PC-3 (cell line): ENCODE measurements at regions not wholly inside any gene's neighbourhood (a gene's known extent, or its start where the extent isn't known, plus 50 kb on each side); places are given as distances from the start of the nearest gene placed in this dataset.

Experiments used
- ATAC-seq: fragments of 200-7000 bp; cut with Tn5 transposase; 2 replicates; pipeline ENCODE4 v1.9.1; 2020; ENCODE audit warnings: mild to moderate bottlenecking, moderate library complexity
- BruUV-seq: library from RNA; stranded (reverse); fragments of 400-500 nt; replicated peaks from 2 replicates; lab custom pipeline; 2021; lab: Mats Ljungman, UMichigan
- CTCF ChIA-PET: fragments of 300-600 bp; sonication (Branson Sonifier 250); formaldehyde crosslinking; loops from one replicate; lab custom pipeline; 2022; ENCODE audit warnings: antibody characterized with exemption; lab: Charles Lee
- POLR2A ChIA-PET: fragments of 300-600 bp; sonication (Branson Sonifier 250); formaldehyde crosslinking; loops from one replicate; lab custom pipeline; 2022; ENCODE audit warnings: antibody characterized with exemption; ENCODE audit not compliant: unreplicated experiment; lab: Charles Lee
- DNase-seq: peaks from one replicate; pipeline ENCODE4 v3.0.0-alpha.2; 2015
- H2AFZ ChIP-seq: fragments of 300-600 bp; sonication (generic); 2 replicates; pipeline ENCODE4 v1.6.0; 2016; ENCODE audit warnings: antibody characterized with exemption, low read length
- H3F3A ChIP-seq: fragments of 300-600 bp; sonication (generic); one replicate; pipeline ENCODE4 v1.6.0; 2017; ENCODE audit warnings: antibody characterized with exemption, low read length, control low read depth, mild to moderate bottlenecking; ENCODE audit not compliant: unreplicated experiment
- H3K27ac ChIP-seq: fragments of 300-600 bp; sonication (generic); 2 replicates; pipeline ENCODE4 v1.5.1; 2016; ENCODE audit warnings: mild to moderate bottlenecking, low read length
- H3K27me3 ChIP-seq: fragments of 300-600 bp; sonication (generic); 2 replicates; pipeline ENCODE4 v1.6.1; 2016; ENCODE audit warnings: low read length, mixed read lengths
- H3K36me3 ChIP-seq: fragments of 300-600 bp; sonication (generic); 2 replicates; pipeline ENCODE4 v1.6.1; 2016; ENCODE audit warnings: low read depth, mixed run types, low read length, mixed read lengths
- H3K4me1 ChIP-seq: fragments of 300-600 bp; sonication (generic); 2 replicates; pipeline ENCODE4 v1.5.1; 2016; ENCODE audit warnings: low read length; ENCODE audit not compliant: insufficient read depth
- H3K4me2 ChIP-seq: fragments of 300-600 bp; sonication (generic); 2 replicates; pipeline ENCODE4 v1.6.0; 2016; ENCODE audit warnings: low read length
- H3K4me3 ChIP-seq: fragments of 300-600 bp; sonication (generic); 2 replicates; pipeline ENCODE4 v1.5.1; 2016; ENCODE audit warnings: mild to moderate bottlenecking, low read length, mixed read lengths
- H3K79me2 ChIP-seq: fragments of 300-600 bp; sonication (generic); 2 replicates; pipeline ENCODE4 v1.6.1; 2017; ENCODE audit warnings: low read length, mixed read lengths
- H3K9ac ChIP-seq: fragments of 300-600 bp; sonication (generic); 2 replicates; pipeline ENCODE4 v1.6.0; 2016; ENCODE audit warnings: mild to moderate bottlenecking, low read length
- H3K9me2 ChIP-seq: fragments of 300-600 bp; sonication (generic); replicated peaks from 2 replicates; pipeline ENCODE4 v1.6.1; 2016; ENCODE audit warnings: mixed run types, low read length, mixed read lengths
- H3K9me3 ChIP-seq: fragments of 300-600 bp; sonication (generic); 2 replicates; pipeline ENCODE4 v1.6.1; 2016; ENCODE audit warnings: low read length, mixed read lengths
- H4K20me1 ChIP-seq: fragments of 300-600 bp; sonication (generic); 2 replicates; pipeline ENCODE4 v1.6.1; 2016; ENCODE audit warnings: low read length, mixed read lengths
- CTCF ChIP-seq: fragments of 300-600 bp; sonication (generic); conservative IDR thresholded peaks from 2 replicates; pipeline ENCODE4 v1.5.1; 2017; ENCODE audit warnings: antibody characterized with exemption, low read depth, mild to moderate bottlenecking, low read length
- EZH2 ChIP-seq: fragments of 300-600 bp; sonication (generic); IDR thresholded peaks from one replicate; pipeline ENCODE4 v1.6.1; 2017; ENCODE audit warnings: antibody characterized with exemption, mild to moderate bottlenecking, low read length; ENCODE audit not compliant: unreplicated experiment
- EZH2phosphoT487 ChIP-seq: fragments of 300-600 bp; sonication (generic); IDR thresholded peaks from 2 replicates; pipeline ENCODE4 v1.6.1; 2018; ENCODE audit warnings: mild to moderate bottlenecking, antibody characterized with exemption, low read length, borderline replicate concordance
- intact Hi-C: fragments of 100-400 bp; cut with micrococcal nuclease; formaldehyde crosslinking; loops from 2 replicates; pipeline ENCODE4 v1.9.0; 2023

- Histone ChIP-seq H3K9me2 (no peaks in the 10 kb centered on the region), H3K4me2 (peak overlapping the region; percentile 87), H3K27me3 (no peaks in the 10 kb centered on the region), H3F3A (peaks cover 4% of the 10 kb centered on the region), H3K36me3 (no peaks in the 10 kb centered on the region), H3K9ac (peak overlapping the region; percentile 39), H4K20me1 (no peaks in the 10 kb centered on the region), H3K79me2 (no peaks in the 10 kb centered on the region), H3K4me3 (peak overlapping the region; percentile 29; the same call in 1 of the 2 replicates), H2AFZ (peak overlapping the region; percentile 57), H3K9me3 (no peaks in the 10 kb centered on the region), H3K27ac (peak overlapping the region; percentile 99), H3K4me1 (peaks cover 42% of the 10 kb centered on the region)
- BruUV-seq, result no TSS peak
- ChIA-PET POLR2A (no interaction called here), CTCF (no interaction called here)
- peak; percentile 81 for ATAC-seq
- DNase-seq, result peak; percentile 78
- TF ChIP-seq CTCF (peak; percentile 17; the same call in 1 of the 2 replicates), EZH2 (no peak)
- intact Hi-C loops, result no loop called here
Measured at GRCh38 chr4:175421506-175421905, 390.6 kb downstream of the GPM6A start.

GRCh38 chr4:175422331-175422730 lies 389.7 kb downstream of the GPM6A start:
- H3K4me1 ChIP-seq, result peaks cover 42% of the 10 kb centered on the region
- H3K9me2 ChIP-seq, result no peaks in the 10 kb centered on the region
- intact Hi-C loops, result no loop called here
- BruUV-seq, result no TSS peak
- no peaks in the 10 kb centered on the region for H3K9me3 ChIP-seq
- H3K36me3 ChIP-seq, result no peaks in the 10 kb centered on the region
- H3K4me2 ChIP-seq, result peak overlapping the region; percentile 87; the same call in 1 of the 2 replicates
- 0 out of 2 replicates have a peak overlapping the region, but pooled peaks have one; percentile 39 for H3K9ac ChIP-seq
- ATAC-seq (no peak), DNase-seq (peak; percentile 7)
- H3F3A ChIP-seq, result peaks cover 4% of the 10 kb centered on the region
- peak overlapping the region; percentile 99 for H3K27ac ChIP-seq
- no peak overlapping the region for H3K4me3 ChIP-seq
- TF ChIP-seq CTCF (no peak), EZH2 (no peak), EZH2phosphoT487 (no peak)
- ChIA-PET CTCF (no interaction called here), POLR2A (no interaction called here)
- H4K20me1 ChIP-seq, result no peaks in the 10 kb centered on the region
- H3K79me2 ChIP-seq, result no peaks in the 10 kb centered on the region
- no peaks in the 10 kb centered on the region for H3K27me3 ChIP-seq
- H2AFZ ChIP-seq, result peak overlapping the region; percentile 57; the same call in 1 of the 2 replicates

- BruUV-seq, result no TSS peak
- TF ChIP-seq EZH2phosphoT487, result no peak
- no peak for TF ChIP-seq EZH2
- no peak for TF ChIP-seq CTCF
- H3K36me3 ChIP-seq, result no peaks in the 10 kb centered on the region
- H3K9me3 ChIP-seq, result no peaks in the 10 kb centered on the region
- H3K4me2 ChIP-seq, result no peak overlapping the region
- no peaks in the 10 kb centered on the region for H4K20me1 ChIP-seq
- peaks cover 34% of the 10 kb centered on the region for H3K4me1 ChIP-seq
- CTCF ChIA-PET, result no interaction called here
- H2AFZ ChIP-seq, result no peak overlapping the region
- no peak for DNase-seq
- no peak overlapping the region for H3K9ac ChIP-seq
- no peaks in the 10 kb centered on the region for H3K27me3 ChIP-seq
- H3K4me3 ChIP-seq, result no peak overlapping the region
- no peaks in the 10 kb centered on the region for H3F3A ChIP-seq
- intact Hi-C loops, result no loop called here
- ATAC-seq, result no peak
- no peaks in the 10 kb centered on the region for H3K9me2 ChIP-seq
- POLR2A ChIA-PET, result no interaction called here
- H3K27ac ChIP-seq, result no peak overlapping the region
- no peaks in the 10 kb centered on the region for H3K79me2 ChIP-seq
Measured at GRCh38 chr4:175424111-175424510, 388.0 kb downstream of the GPM6A start.
